Hepatocyte (in vitro differentiated cells): ENCODE measurements at regions not wholly inside any gene's neighbourhood (a gene's known extent, or its start where the extent isn't known, plus 50 kb on each side); places are given as distances from the start of the nearest gene placed in this dataset.

ENCODE experiments used
- CTCF ChIP-seq: fragments of 200-600 bp; sonication (generic); IDR thresholded peaks from 2 replicates; pipeline ENCODE4 v1.5.1; 2016; ENCODE audit warnings: antibody characterized with exemption, mild to moderate bottlenecking; ENCODE audit not compliant: poor library complexity
- EZH2 ChIP-seq: fragments of 200-600 bp; sonication (generic); IDR thresholded peaks from 2 replicates; pipeline ENCODE4 v1.6.1; 2016; ENCODE audit warnings: antibody characterized with exemption, mild to moderate bottlenecking, borderline replicate concordance
- EZH2phosphoT487 ChIP-seq: fragments of 200-600 bp; sonication (generic); IDR thresholded peaks from one replicate; pipeline ENCODE4 v1.6.1; 2018; ENCODE audit warnings: antibody characterized with exemption, mild to moderate bottlenecking, low read depth, moderate library complexity; ENCODE audit not compliant: unreplicated experiment, severe bottlenecking

DNA sequence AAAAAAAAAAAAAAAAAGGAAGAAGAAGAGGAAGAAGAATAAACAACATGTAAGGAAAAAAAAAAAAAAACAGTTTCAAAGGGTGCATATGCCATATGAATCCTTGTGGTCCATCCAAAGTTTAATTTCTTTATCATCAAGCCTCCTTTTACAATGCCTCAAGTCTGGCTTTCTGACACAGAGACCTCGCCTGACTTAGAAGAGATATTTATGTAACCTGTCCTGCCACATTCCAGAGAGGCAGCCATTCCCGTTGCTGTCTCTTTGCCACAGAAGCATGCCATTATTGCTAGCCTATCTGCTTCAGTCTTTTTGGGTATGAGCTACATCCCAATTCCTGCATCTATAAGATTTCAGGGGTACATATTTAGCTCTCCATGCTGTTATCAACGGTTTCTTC lies 596.7 kb upstream of the ATP2B1 start:
- TF ChIP-seq EZH2, result no peak
- no peak for TF ChIP-seq EZH2phosphoT487
- no peak for TF ChIP-seq CTCF
